ENCODE measurements at regions not wholly inside any gene's neighbourhood (a gene's known extent, or its start where the extent isn't known, plus 50 kb on each side); places are given as distances from the start of the nearest gene placed in this dataset.
"Not testable (repeated sequence)": the region's sequence is repeated elsewhere in the genome, so short reads cannot be mapped to it uniquely, and the experiment has no call there.

DNA sequence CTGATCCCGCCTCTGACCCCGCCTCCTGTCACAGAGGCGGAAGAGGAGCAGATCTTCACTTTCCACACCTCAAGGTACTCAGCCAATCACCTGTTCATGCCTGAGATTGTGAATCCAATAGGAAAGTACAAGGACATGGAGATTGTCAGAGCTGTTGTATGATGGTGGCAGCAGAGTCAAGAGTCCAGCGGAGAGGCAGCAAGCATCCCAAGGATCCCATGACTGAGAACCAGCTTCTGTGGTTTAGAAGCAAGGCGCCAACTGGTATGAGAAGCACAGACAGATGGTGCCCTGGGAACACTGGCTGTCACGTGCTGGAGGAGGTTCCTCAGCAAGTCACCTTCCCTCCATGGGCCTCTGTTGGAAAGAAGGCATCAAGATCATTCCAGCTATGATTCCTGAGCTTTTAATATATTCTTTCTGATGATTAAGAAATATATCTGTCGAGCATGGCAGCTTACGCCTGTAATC is 93.9 kb downstream of the CPN2 start:
- intact Hi-C loops (cut with micrococcal nuclease) = loop anchor here (5.0 kb wide), 1 partner anchor 120 kb away; the partner anchor contains the start of gene HES1

GRCh38 chr3:194257916-194258668 is 93.0 kb downstream of the CPN2 start:
- intact Hi-C loops (cut with micrococcal nuclease) = loop anchor here (5.0 kb wide), 1 partner anchor 121 kb away; the partner anchor contains the start of gene HES1
- peaks cover 10% of the 10 kb centered on the region for H3K9me3 Mint-ChIP-seq
- no peak overlapping the region for H3K4me3 Mint-ChIP-seq (ENCODE audit: low read depth)
- peaks cover 2% of the 10 kb centered on the region for H3K27me3 Mint-ChIP-seq (ENCODE audit: low read depth)
- peaks cover 5% of the 10 kb centered on the region for H3K36me3 Mint-ChIP-seq (ENCODE audit: low read depth)
- H3K4me1 Mint-ChIP-seq (ENCODE audit: low read depth) = peaks cover 27% of the 10 kb centered on the region
- no peak overlapping the region for H3K27ac Mint-ChIP-seq
- DNase-seq (ENCODE audit: low spot score) = no peak

More for the DNA sequence above, 93.9 kb downstream of the CPN2 start:
- Mint-ChIP-seq H3K4me1 (ENCODE audit: low read depth) (peaks cover 34% of the 10 kb centered on the region), H3K36me3 (ENCODE audit: low read depth) (peaks cover 5% of the 10 kb centered on the region), H3K9me3 (peaks cover 10% of the 10 kb centered on the region), H3K27me3 (ENCODE audit: low read depth) (peaks cover 2% of the 10 kb centered on the region), H3K27ac (no peak overlapping the region), H3K4me3 (ENCODE audit: low read depth) (no peak overlapping the region)
- DNase-seq (ENCODE audit: low spot score) = no peak

GRCh38 chr3:194259982-194260766 is 91.0 kb downstream of the CPN2 start:
- no peak for DNase-seq (ENCODE audit: low spot score)
- Mint-ChIP-seq H3K36me3 (ENCODE audit: low read depth) (peaks cover 5% of the 10 kb centered on the region), H3K4me3 (ENCODE audit: low read depth) (no peak overlapping the region), H3K27me3 (ENCODE audit: low read depth) (peaks cover 2% of the 10 kb centered on the region), H3K9me3 (peaks cover 10% of the 10 kb centered on the region), H3K27ac (no peak overlapping the region), H3K4me1 (ENCODE audit: low read depth) (peaks cover 18% of the 10 kb centered on the region)
- intact Hi-C loops (cut with micrococcal nuclease) = loop anchor here (5.0 kb wide), 1 partner anchor 123 kb away; the partner anchor contains the start of gene HES1

DNA sequence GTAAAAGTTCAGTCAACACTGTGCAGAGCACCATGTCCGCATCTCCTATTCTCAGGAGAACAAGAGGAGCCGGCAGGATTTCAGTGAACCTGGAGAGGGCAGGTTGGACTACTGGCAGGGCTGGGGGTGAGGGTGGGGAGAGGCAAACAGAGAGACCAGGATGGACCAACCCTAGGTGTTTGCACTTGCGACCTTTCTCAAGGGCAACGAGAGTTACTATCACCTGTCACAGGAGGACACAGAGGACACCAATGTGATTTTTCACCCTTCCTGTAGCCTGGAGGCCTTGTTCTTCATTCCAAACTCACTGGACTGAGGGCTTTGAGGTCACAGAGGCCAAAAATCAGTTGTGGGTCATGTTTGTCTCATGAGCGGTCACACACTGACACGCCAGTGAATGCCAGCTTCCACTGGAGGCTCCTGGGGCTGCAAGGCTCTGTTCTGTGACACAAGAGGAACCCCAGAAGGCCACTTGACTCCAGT is 89.5 kb downstream of the CPN2 start:
- Mint-ChIP-seq H3K27me3 (ENCODE audit: low read depth) (peaks cover 9% of the 10 kb centered on the region), H3K4me1 (ENCODE audit: low read depth) (peaks cover 5% of the 10 kb centered on the region), H3K4me3 (ENCODE audit: low read depth) (no peak overlapping the region), H3K9me3 (peaks cover 10% of the 10 kb centered on the region), H3K27ac (no peak overlapping the region), H3K36me3 (ENCODE audit: low read depth) (peaks cover 5% of the 10 kb centered on the region)
- no peak for DNase-seq (ENCODE audit: low spot score)
- intact Hi-C loops (cut with micrococcal nuclease) = no loop called here

GRCh38 chr3:194262176-194262924 is 88.8 kb downstream of the CPN2 start:
- no peak overlapping the region for H3K27ac Mint-ChIP-seq

DNA sequence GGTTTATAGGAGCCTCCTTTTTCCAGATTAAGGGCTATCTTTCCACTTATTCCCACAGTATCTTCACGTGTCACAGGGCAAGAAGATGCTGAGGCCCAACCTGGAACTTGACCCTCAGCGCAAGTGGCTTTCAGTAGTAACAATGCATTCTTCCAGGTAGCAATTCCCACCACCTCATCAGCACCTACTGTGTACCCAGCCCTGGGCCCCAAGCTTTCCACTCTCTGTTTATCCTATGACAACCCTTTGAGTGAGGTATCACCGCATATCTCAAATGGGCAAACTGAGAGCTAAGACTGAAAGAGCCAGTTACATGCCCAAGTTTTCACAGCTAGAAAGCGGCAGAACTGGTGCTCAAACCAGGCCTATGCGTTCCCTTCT is 88.2 kb downstream of the CPN2 start:
- DNase-seq (ENCODE audit: low spot score) = no peak
- Mint-ChIP-seq H3K36me3 (ENCODE audit: low read depth) (peaks cover 5% of the 10 kb centered on the region), H3K27ac (no peak overlapping the region), H3K4me3 (ENCODE audit: low read depth) (no peak overlapping the region), H3K27me3 (ENCODE audit: low read depth) (peaks cover 17% of the 10 kb centered on the region), H3K4me1 (ENCODE audit: low read depth) (no peaks in the 10 kb centered on the region), H3K9me3 (peaks cover 6% of the 10 kb centered on the region)
- intact Hi-C loops (cut with micrococcal nuclease) = no loop called here

More at GRCh38 chr3:194262176-194262924, 88.8 kb downstream of the CPN2 start:
- Mint-ChIP-seq H3K4me3 (ENCODE audit: low read depth) (no peak overlapping the region), H3K36me3 (ENCODE audit: low read depth) (peaks cover 5% of the 10 kb centered on the region), H3K4me1 (ENCODE audit: low read depth) (no peaks in the 10 kb centered on the region), H3K27me3 (ENCODE audit: low read depth) (peaks cover 13% of the 10 kb centered on the region), H3K9me3 (peaks cover 10% of the 10 kb centered on the region)
- no peak for DNase-seq (ENCODE audit: low spot score)
- intact Hi-C loops (cut with micrococcal nuclease) = no loop called here

GRCh38 chr3:194264631-194265504 is 86.3 kb downstream of the CPN2 start:
- H3K36me3 Mint-ChIP-seq (ENCODE audit: low read depth); intact Hi-C loops (cut with micrococcal nuclease); H3K27ac Mint-ChIP-seq; H3K9me3 Mint-ChIP-seq; H3K4me1 Mint-ChIP-seq (ENCODE audit: low read depth); H3K4me3 Mint-ChIP-seq (ENCODE audit: low read depth); DNase-seq (ENCODE audit: low spot score): not testable (repeated sequence)
- H3K27me3 Mint-ChIP-seq (ENCODE audit: low read depth) = peaks cover 15% of the 10 kb centered on the region

GRCh38 chr3:194265505-194265892 is 85.6 kb downstream of the CPN2 start:
- intact Hi-C loops (cut with micrococcal nuclease) = no loop called here
- Mint-ChIP-seq H3K27me3 (ENCODE audit: low read depth) (peaks cover 17% of the 10 kb centered on the region), H3K36me3 (ENCODE audit: low read depth) (no peaks in the 10 kb centered on the region), H3K4me1 (ENCODE audit: low read depth) (peaks cover 2% of the 10 kb centered on the region), H3K27ac (no peak overlapping the region), H3K9me3 (no peaks in the 10 kb centered on the region), H3K4me3 (ENCODE audit: low read depth) (no peak overlapping the region)
- no peak for DNase-seq (ENCODE audit: low spot score)

GRCh38 chr3:194265996-194266964 is 84.8 kb downstream of the CPN2 start:
- Mint-ChIP-seq H3K9me3 (no peaks in the 10 kb centered on the region), H3K27me3 (ENCODE audit: low read depth) (peaks cover 17% of the 10 kb centered on the region), H3K36me3 (ENCODE audit: low read depth) (no peaks in the 10 kb centered on the region), H3K4me1 (ENCODE audit: low read depth) (peaks cover 2% of the 10 kb centered on the region), H3K4me3 (ENCODE audit: low read depth) (no peak overlapping the region), H3K27ac (no peak overlapping the region)
- intact Hi-C loops (cut with micrococcal nuclease) = no loop called here
- no peak for DNase-seq (ENCODE audit: low spot score)

DNA sequence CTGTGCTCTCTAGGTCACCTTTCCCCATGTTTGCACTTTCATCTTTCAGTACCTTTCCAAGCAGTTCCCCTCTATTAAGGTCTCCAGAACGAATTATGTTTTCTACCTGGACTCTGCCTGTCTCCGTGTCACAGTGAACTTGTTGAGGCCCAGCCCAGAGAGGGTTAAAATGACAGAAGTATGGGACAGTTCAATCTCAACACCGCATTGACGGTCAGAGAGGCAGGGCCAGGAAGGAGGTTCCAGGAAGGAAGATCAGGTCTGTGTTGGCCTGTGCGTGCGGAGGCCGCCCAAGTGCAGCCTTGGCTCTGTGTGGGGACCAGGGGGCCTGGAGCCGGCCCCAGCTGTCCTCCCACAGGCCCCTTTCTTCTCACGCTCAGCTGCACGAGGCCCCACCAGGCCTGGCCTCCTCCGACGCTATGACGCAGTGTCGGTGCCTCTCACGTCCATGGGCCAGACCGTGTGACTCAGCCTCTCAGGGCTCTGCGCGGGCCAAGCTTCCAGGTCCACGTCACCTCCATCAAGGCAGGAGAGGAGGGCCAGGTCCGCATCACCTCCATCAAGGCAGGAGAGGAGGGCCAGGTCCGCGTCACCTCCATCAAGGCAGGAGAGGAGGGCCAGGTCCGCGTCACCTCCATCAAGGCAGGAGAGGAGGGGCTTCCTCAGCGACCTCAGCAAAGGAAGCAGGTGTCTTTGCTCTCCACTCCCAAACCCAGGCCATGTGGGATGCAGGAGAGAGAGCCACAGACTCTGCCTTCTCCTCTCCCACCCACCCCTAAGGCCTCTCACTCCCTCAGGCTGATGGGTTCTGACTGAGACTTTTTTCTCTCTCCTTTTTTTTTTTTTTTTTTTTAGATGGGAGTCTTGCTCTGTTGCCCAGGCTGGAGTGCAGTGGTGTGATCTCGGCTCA is 83.1 kb downstream of the CPN2 start:
- H3K27me3 Mint-ChIP-seq (ENCODE audit: low read depth) = peaks cover 17% of the 10 kb centered on the region
- H3K4me3 Mint-ChIP-seq (ENCODE audit: low read depth) = no peak overlapping the region
- H3K27ac Mint-ChIP-seq = no peak overlapping the region
- no peaks in the 10 kb centered on the region for H3K9me3 Mint-ChIP-seq
- no peak for DNase-seq (ENCODE audit: low spot score)
- H3K36me3 Mint-ChIP-seq (ENCODE audit: low read depth) = no peaks in the 10 kb centered on the region
- intact Hi-C loops (cut with micrococcal nuclease) = no loop called here
- H3K4me1 Mint-ChIP-seq (ENCODE audit: low read depth) = peaks cover 2% of the 10 kb centered on the region

Data from activated T-helper 2 cell treated with anti-CD3 and anti-CD28 coated beads, Interferon-gamma antibody, Interleukin-2, Interleukin-4, amounts not matched to agents 10 μg/mL and 5 μg/mL and 100 μg/mL, durations not matched to agents 14 hours and 24 hours and 36 hours (primary cell).